ENCODE measurements at regions not wholly inside any gene's neighbourhood (a gene's known extent, or its start where the extent isn't known, plus 50 kb on each side); places are given as distances from the start of the nearest gene placed in this dataset.

- H4K5ac ChIP-seq (ENCODE audit: insufficient read length, low read depth, low read length): no peak overlapping the region
- H3K9me3 ChIP-seq (ENCODE audit: insufficient read depth in 2 of 2, low read depth in 1 of 2, low read length in 1 of 2): no peaks in the 10 kb centered on the region
- H3K27me3 ChIP-seq (replicated peaks in 1 of 4; ENCODE audit: control insufficient read depth in 3 of 4, extremely low read depth in 1 of 4, insufficient read depth in 3 of 4, low read length in 3 of 4): no peaks in the 10 kb centered on the region
- H3K18ac ChIP-seq (ENCODE audit: extremely low read depth, low read length): no peak overlapping the region
- H2BK120ac ChIP-seq (replicated peaks; ENCODE audit: low read depth, low read length): no peak overlapping the region
- no peak overlapping the region for H2AK5ac ChIP-seq (ENCODE audit: low read depth, low read length)
- H3K4me1 ChIP-seq (replicated peaks in 1 of 4; ENCODE audit: control insufficient read depth in 3 of 4, insufficient read depth in 4 of 4, low read length in 3 of 4): no peaks in the 10 kb centered on the region
- H4K91ac ChIP-seq (replicated peaks; ENCODE audit: insufficient read length, low read length): no peak overlapping the region
- no peaks in the 10 kb centered on the region for H3K36me3 ChIP-seq (ENCODE audit: control insufficient read depth in 2 of 4, insufficient read depth in 4 of 4, low read length in 3 of 4)
- no peak overlapping the region for H3K56ac ChIP-seq (replicated peaks; ENCODE audit: insufficient read length, low read depth, low read length)
- H3K23me2 ChIP-seq (ENCODE audit: low read depth, low read length): no peaks in the 10 kb centered on the region
- no peak overlapping the region for H3K4me2 ChIP-seq (ENCODE audit: insufficient read depth in 1 of 2, low read depth in 2 of 2, low read length in 2 of 2)
- DNase-seq (ENCODE audit: low read depth in 1 of 2, low spot score in 2 of 2): no peak
- no peak overlapping the region for H3K27ac ChIP-seq (ENCODE audit: low read depth, low read length)
- no peak overlapping the region for H2BK12ac ChIP-seq (ENCODE audit: low read depth, low read length)
- WGBS, 2 experiments (ENCODE audit: extremely low coverage in 1 of 2, insufficient coverage in 1 of 2, insufficient read length in 1 of 2, insufficient replicate concordance in 2 of 2, low coverage in 1 of 2, low lambda C conversion rate in 2 of 2, missing lambda C conversion rate in 1 of 2): 100% methylated on average over 2 of the region's 5 CpGs; no CpG with 5 or more reads in 1 of the 2 experiments
- peak overlapping the region; percentile 96 for H2AFZ ChIP-seq (ENCODE audit: low read length)
- H3K9ac ChIP-seq (replicated peaks in 1 of 4; ENCODE audit: extremely low read depth in 1 of 4, low read depth in 3 of 4, low read length in 3 of 4): no peak overlapping the region
- H3K79me2 ChIP-seq (ENCODE audit: control insufficient read depth in 1 of 2, insufficient read depth in 2 of 2, low read length in 2 of 2): no peaks in the 10 kb centered on the region
- H4K8ac ChIP-seq (ENCODE audit: extremely low read depth, insufficient read depth, low read length): no peak overlapping the region
- no peaks in the 10 kb centered on the region for H3K79me1 ChIP-seq (ENCODE audit: low read depth, low read length)
- ChIA-PET CTCF (ENCODE audit: partially characterized antibody) (interaction anchor here (0.9 to 1.3 kb wide), 3 partner anchors 17 to 583 kb away, joined by 3 to 4 read pairs (median 4); no protein-coding TSS in a partner anchor), POLR2A (ENCODE audit: partially characterized antibody) (no interaction called here)
- H2BK5ac ChIP-seq (ENCODE audit: low read depth, low read length): no peak overlapping the region
- H3K4me3 ChIP-seq (ENCODE audit: extremely low read depth in 1 of 4, insufficient read depth in 2 of 4, low read depth in 3 of 4, low read length in 4 of 4): no peak overlapping the region
- no peak overlapping the region for H2BK20ac ChIP-seq (ENCODE audit: low read length)
- no peaks in the 10 kb centered on the region for H4K20me1 ChIP-seq (replicated peaks in 1 of 2; ENCODE audit: control insufficient read depth in 1 of 2, insufficient read depth in 2 of 2, low read length in 2 of 2)
- H3K4ac ChIP-seq (replicated peaks; ENCODE audit: insufficient read length, low read depth, low read length): no peak overlapping the region
- no peak for FAIRE-seq
- H3K23ac ChIP-seq (ENCODE audit: insufficient read length): no peak overlapping the region
- H2BK15ac ChIP-seq (ENCODE audit: low read length): no peak overlapping the region
- H3K14ac ChIP-seq (ENCODE audit: insufficient read length): no peak overlapping the region
- TF ChIP-seq SAP30 (IDR thresholded peaks at IDR 0.05; ENCODE audit: insufficient read depth, insufficient replicate concordance, low read length) (no peak), E2F6 (IDR thresholded peaks at IDR 0.05) (no peak), POLR2A (IDR thresholded peaks at IDR 0.05; ENCODE audit: control extremely low read depth in 1 of 2, low read depth in 2 of 2, low read length in 2 of 2) (no peak), FOSL1 (IDR thresholded peaks at IDR 0.05; ENCODE audit: insufficient read depth, low read depth, low read length) (no peak), SP1 (IDR thresholded peaks at IDR 0.05; ENCODE audit: low read depth, low read length) (no peak), JUN (IDR thresholded peaks at IDR 0.05; ENCODE audit: low read depth, low read length) (no peak)
Measured at GRCh38 chr10:44278837-44279324, 106.0 kb downstream of the CXCL12 start.

Measured in H1 (cell line).